Uterus (tissue), 3 donors: ENCODE measurements at regions not wholly inside any gene's neighbourhood (a gene's known extent, or its start where the extent isn't known, plus 50 kb on each side); places are given as distances from the start of the nearest gene placed in this dataset.

ENCODE experiments used
- DNase-seq, 2 donors: peaks; one replicate each; pipeline ENCODE4 v3.0.0-alpha.2; 2019 to 2020
- H3K27ac ChIP-seq, 2 donors: fragments of 200-600 bp; sonication (generic); 1 replicate in 1 of 2; 2 replicates in 1 of 2; pipeline ENCODE4 v1.5.1; 2016 to 2018
- H3K27me3 ChIP-seq, 2 donors: fragments of 200-600 bp; sonication (generic); one replicate each; pipeline ENCODE4 v1.5.1; 2018 to 2019; ENCODE audit warnings: control low read depth in 1 of 2
- H3K36me3 ChIP-seq, 2 donors: fragments of 200-600 bp; sonication (generic); one replicate each; pipeline ENCODE4 v1.5.1; 2019; ENCODE audit warnings: control low read depth in 1 of 2
- H3K4me1 ChIP-seq, 2 donors: fragments of 200-600 bp; sonication (generic); one replicate each; pipeline ENCODE4 v1.5.1; 2018 to 2019; ENCODE audit warnings: control low read depth in 1 of 2
- H3K4me3 ChIP-seq, 2 donors: fragments of 200-600 bp; sonication (generic); 1 replicate in 1 of 2; 2 replicates in 1 of 2; pipeline ENCODE4 v1.5.1; 2018 to 2019; ENCODE audit warnings: mild to moderate bottlenecking in 1 of 2
- H3K9me3 ChIP-seq, 2 donors: fragments of 200-600 bp; sonication (generic); one replicate each; pipeline ENCODE4 v1.5.1; 2019; ENCODE audit warnings: control low read depth in 1 of 2
- CTCF ChIP-seq, 4 experiments: fragments of 200-600 bp in 2 of 4; fragments of 450-650 bp in 2 of 4; sonication (generic) in 2 of 4; IDR thresholded peaks; one replicate each; pipeline ENCODE4 v1.5.1; 2016 to 2019; ENCODE audit warnings: antibody characterized with exemption in 4 of 4, mild to moderate bottlenecking in 2 of 4, moderate library complexity in 1 of 4
- POLR2A ChIP-seq, 2 donors: fragments of 450-650 bp; IDR thresholded peaks; one replicate each; pipeline ENCODE4 v1.6.1; 2016; ENCODE audit warnings: antibody characterized with exemption in 2 of 2, mild to moderate bottlenecking in 1 of 2, moderate library complexity in 1 of 2
- intact Hi-C: fragments of 100-400 bp; cut with DNase I; formaldehyde crosslinking; loops from one replicate; pipeline ENCODE4 v1.15.1; 2023; ENCODE audit warnings: low total_unique reads
- donor health status: DM: yes; HTN: yes; CAD: no.

GRCh38 chr7:156163747-156164146 is 351.5 kb upstream of the SHH start:
- H3K4me3 ChIP-seq = no peak overlapping the region
- intact Hi-C loops = no loop called here
- H3K27ac ChIP-seq = no peak overlapping the region
- H3K36me3 ChIP-seq = no peaks in the 10 kb centered on the region
- no peaks in the 10 kb centered on the region for H3K4me1 ChIP-seq
- DNase-seq = no peak
- TF ChIP-seq POLR2A (IDR thresholded peaks at IDR 0.05) = no peak
- TF ChIP-seq CTCF (IDR thresholded peaks at IDR 0.05) = no peak
- H3K9me3 ChIP-seq = no peaks in the 10 kb centered on the region
- no peaks in the 10 kb centered on the region for H3K27me3 ChIP-seq

- Histone ChIP-seq H3K27ac (no peak overlapping the region), H3K4me3 (no peak overlapping the region), H3K9me3 (no peaks in the 10 kb centered on the region), H3K36me3 (no peaks in the 10 kb centered on the region), H3K27me3 (no peaks in the 10 kb centered on the region), H3K4me1 (no peaks in the 10 kb centered on the region)
- no peak for DNase-seq
- intact Hi-C loops = no loop called here
- TF ChIP-seq POLR2A (IDR thresholded peaks at IDR 0.05) (no peak), CTCF (IDR thresholded peaks at IDR 0.05) (no peak)
These were observed 350.2 kb upstream of the SHH start for GRCh38 chr7:156162451-156162850.

GRCh38 chr7:156160811-156161210 is 348.5 kb upstream of the SHH start:
- no peaks in the 10 kb centered on the region for H3K36me3 ChIP-seq
- no peaks in the 10 kb centered on the region for H3K4me1 ChIP-seq
- DNase-seq = no peak
- H3K27me3 ChIP-seq = no peaks in the 10 kb centered on the region
- no peak overlapping the region for H3K27ac ChIP-seq
- TF ChIP-seq CTCF (IDR thresholded peaks at IDR 0.05) (no peak), POLR2A (IDR thresholded peaks at IDR 0.05) (no peak)
- H3K9me3 ChIP-seq = no peaks in the 10 kb centered on the region
- H3K4me3 ChIP-seq = no peak overlapping the region
- intact Hi-C loops = no loop called here

GRCh38 chr7:156158693-156159092 is 346.4 kb upstream of the SHH start:
- no peak for DNase-seq
- TF ChIP-seq POLR2A (IDR thresholded peaks at IDR 0.05) (no peak), CTCF (IDR thresholded peaks at IDR 0.05) (no peak)
- Histone ChIP-seq H3K27ac (no peak overlapping the region), H3K4me1 (no peaks in the 10 kb centered on the region), H3K27me3 (no peaks in the 10 kb centered on the region), H3K4me3 (no peak overlapping the region), H3K36me3 (no peaks in the 10 kb centered on the region), H3K9me3 (no peaks in the 10 kb centered on the region)
- intact Hi-C loops = no loop called here

- H3K36me3 ChIP-seq = no peaks in the 10 kb centered on the region
These were observed 345.9 kb upstream of the SHH start for GRCh38 chr7:156158213-156158612.

More at GRCh38 chr7:156158213-156158612, 345.9 kb upstream of the SHH start:
- H3K27ac ChIP-seq = no peak overlapping the region
- H3K9me3 ChIP-seq = no peaks in the 10 kb centered on the region
- intact Hi-C loops = no loop called here
- no peak for TF ChIP-seq POLR2A (IDR thresholded peaks at IDR 0.05)
- TF ChIP-seq CTCF (IDR thresholded peaks at IDR 0.05) = no peak
- DNase-seq = no peak
- no peak overlapping the region for H3K4me3 ChIP-seq
- H3K27me3 ChIP-seq = no peaks in the 10 kb centered on the region
- no peaks in the 10 kb centered on the region for H3K4me1 ChIP-seq
